GM12878 (cell line): ENCODE measurements at regions not wholly inside any gene's neighbourhood (a gene's known extent, or its start where the extent isn't known, plus 50 kb on each side); places are given as distances from the start of the nearest gene placed in this dataset.

Source experiments
- ATAC-seq: fragments of 200-7000 bp; cut with Tn5 transposase; 3 replicates; pipeline ENCODE4 v1.9.1; 2020; ENCODE audit warnings: mild to moderate bottlenecking, moderate library complexity
- BruUV-seq: library from RNA; stranded (reverse); fragments of 400-500 nt; replicated peaks from 2 replicates; lab custom pipeline; 2021; lab: Mats Ljungman, UMichigan
- CTCF ChIA-PET: fragments of 300-600 bp; sonication (Branson Sonifier 250); formaldehyde crosslinking; extraction: SDS; loops from one replicate; lab custom pipeline; 2021; ENCODE audit warnings: inconsistent platforms; lab: Yijun Ruan, JAX
- POLR2A ChIA-PET: fragments of 350-600 bp; formaldehyde crosslinking; extraction: SDS; loops from one replicate; lab custom pipeline; 2021; ENCODE audit warnings: inconsistent platforms; lab: Charles Lee
- RAD21 ChIA-PET: fragments of 300-600 bp; sonication (Branson Sonifier 250); formaldehyde crosslinking; loops from one replicate; lab custom pipeline; 2023; ENCODE audit warnings: antibody characterized with exemption; ENCODE audit not compliant: unreplicated experiment; lab: Charles Lee
- SMC1A ChIA-PET: fragments of 300-600 bp; sonication (Branson Sonifier 250); formaldehyde crosslinking; loops from one replicate; lab custom pipeline; 2023; ENCODE audit not compliant: unreplicated experiment, uncharacterized antibody; lab: Charles Lee
- DNase-seq: peaks from one replicate; pipeline ENCODE4 v3.0.0-alpha.2; 2011; ENCODE audit warnings: low read depth, low spot score
- FAIRE-seq: peaks from 3 replicates; lab custom pipeline; 2011; peaks lifted over from hg19 to GRCh38; lab: Jason Lieb, UNC
- H2AFZ ChIP-seq: 2 replicates; pipeline ENCODE4 v1.6.0; 2011; ENCODE audit warnings: low read depth, low read length, control low read depth; ENCODE audit not compliant: control insufficient read depth
- H3K27ac ChIP-seq: 2 replicates; pipeline ENCODE4 v1.5.1; 2011; ENCODE audit warnings: control low read depth; ENCODE audit not compliant: control insufficient read depth, insufficient read depth
- H3K27me3 ChIP-seq, 2 experiments: replicated peaks in 1 of 2; 2 replicates each; pipeline versions ENCODE4 v1.6.0 to v1.6.1; 2011; ENCODE audit warnings: low read length in 1 of 2; ENCODE audit not compliant: control insufficient read depth in 2 of 2, insufficient read depth in 2 of 2
- H3K36me3 ChIP-seq, 2 experiments: 2 replicates each; pipeline ENCODE4 v1.5.1; 2011; ENCODE audit warnings: low read length in 1 of 2; ENCODE audit not compliant: control insufficient read depth in 2 of 2, insufficient read depth in 2 of 2
- H3K4me1 ChIP-seq: 2 replicates; pipeline ENCODE4 v1.6.1; 2011; ENCODE audit warnings: mild to moderate bottlenecking, low read length, moderate library complexity, mixed read lengths; ENCODE audit not compliant: control insufficient read depth, insufficient read depth
- H3K4me2 ChIP-seq: 2 replicates; pipeline ENCODE4 v1.6.0; 2011; ENCODE audit warnings: control low read depth; ENCODE audit not compliant: control insufficient read depth, insufficient read depth
- H3K4me3 ChIP-seq: fragments of 200-600 bp; sonication (generic); 2 replicates; pipeline ENCODE4 v1.5.1; 2016
- H3K79me2 ChIP-seq: 2 replicates; pipeline ENCODE4 v1.6.0; 2011; ENCODE audit warnings: low read length; ENCODE audit not compliant: control insufficient read depth, insufficient read depth
- H3K9ac ChIP-seq: 2 replicates; pipeline ENCODE4 v1.8.0; 2011; ENCODE audit warnings: low read length, control low read depth, mixed read lengths; ENCODE audit not compliant: control insufficient read depth, insufficient read depth
- H3K9me3 ChIP-seq: replicated peaks from 3 replicates; pipeline ENCODE4 v1.5.1; 2011; ENCODE audit warnings: mild to moderate bottlenecking, low read length; ENCODE audit not compliant: control insufficient read depth, insufficient read depth
- H4K20me1 ChIP-seq: 2 replicates; pipeline ENCODE4 v1.6.0; 2011; ENCODE audit not compliant: control insufficient read depth, insufficient read depth
- CHD4 ChIP-seq: fragments of 200-600 bp; sonication (generic); IDR thresholded peaks from 2 replicates; pipeline ENCODE4 v1.6.1; 2016; ENCODE audit warnings: mild to moderate bottlenecking
- CREM ChIP-seq: IDR thresholded peaks from 2 replicates; pipeline ENCODE4 v1.6.1; 2014; ENCODE audit warnings: antibody characterized with exemption, low read depth
- HDAC2 ChIP-seq: fragments of 200-600 bp; sonication (generic); IDR thresholded peaks from 2 replicates; pipeline ENCODE4 v1.6.1; 2017
- MTA3 ChIP-seq: IDR thresholded peaks from 2 replicates; pipeline ENCODE4 v1.6.1; 2012; ENCODE audit warnings: low read length, inconsistent platforms, borderline replicate concordance
- MYC ChIP-seq: IDR thresholded peaks from 2 replicates; pipeline ENCODE4 v1.6.1; 2011; ENCODE audit warnings: mild to moderate bottlenecking, low read length, moderate library complexity, inconsistent platforms; ENCODE audit not compliant: insufficient read depth, insufficient replicate concordance, insufficient read length, severe bottlenecking
- NFYB ChIP-seq: IDR thresholded peaks from 2 replicates; pipeline ENCODE4 v1.6.1; 2011; ENCODE audit warnings: low read depth, mild to moderate bottlenecking, low read length, improper control_type of control experiment, moderate library complexity; ENCODE audit not compliant: insufficient read depth
- PKNOX1 ChIP-seq: fragments of 450-650 bp; IDR thresholded peaks from 2 replicates; pipeline ENCODE4 v1.6.1; 2016; ENCODE audit warnings: mild to moderate bottlenecking
- SMC3 ChIP-seq: IDR thresholded peaks from 2 replicates; pipeline ENCODE4 v1.6.1; 2011; ENCODE audit warnings: low read length, improper control_type of control experiment, borderline replicate concordance
- SPI1 ChIP-seq: IDR thresholded peaks from 2 replicates; pipeline ENCODE4 v1.6.1; 2011; ENCODE audit warnings: low read depth, mild to moderate bottlenecking, low read length, moderate library complexity, borderline replicate concordance; ENCODE audit not compliant: insufficient read depth
- WGBS: methylation state at CpG from one replicate; pipeline ENCODE4 v1.1.6; 2016; ENCODE audit warnings: low lambda C conversion rate; ENCODE audit not compliant: insufficient replicate concordance, insufficient coverage; ENCODE audit errors: missing lambda C conversion rate; 5-methylcytosine and 5-hydroxymethylcytosine counted together
- in situ Hi-C: fragments of 300-500 bp; cut with MboI; formaldehyde crosslinking; loops from 9 replicates; pipeline ENCODE4 v1.14.3; 2018; ENCODE audit warnings: mixed read lengths
- intact Hi-C: fragments of 100-400 bp; cut with micrococcal nuclease; formaldehyde crosslinking; loops from one replicate; pipeline ENCODE4 v1.14.2; 2022; ENCODE audit not compliant: unreplicated experiment
- TF ChIP-seq, protein P1 (sequence below): fragments of 450-650 bp; formaldehyde crosslinking; IDR thresholded peaks from 2 replicates; pipeline ENCODE4 v1.4.0; 2020; ENCODE audit warnings: mild to moderate bottlenecking, moderate library complexity
- TF ChIP-seq, protein P2 (sequence below): IDR thresholded peaks from 2 replicates; pipeline ENCODE4 v1.6.1; 2011; ENCODE audit warnings: low read depth, mild to moderate bottlenecking, low read length, moderate library complexity, borderline replicate concordance; ENCODE audit errors: extremely low read depth
- TF ChIP-seq, protein P3 (sequence below): fragments of 450-650 bp; IDR thresholded peaks from 2 replicates; pipeline ENCODE4 v1.6.1; 2017; ENCODE audit warnings: borderline replicate concordance

DNA sequence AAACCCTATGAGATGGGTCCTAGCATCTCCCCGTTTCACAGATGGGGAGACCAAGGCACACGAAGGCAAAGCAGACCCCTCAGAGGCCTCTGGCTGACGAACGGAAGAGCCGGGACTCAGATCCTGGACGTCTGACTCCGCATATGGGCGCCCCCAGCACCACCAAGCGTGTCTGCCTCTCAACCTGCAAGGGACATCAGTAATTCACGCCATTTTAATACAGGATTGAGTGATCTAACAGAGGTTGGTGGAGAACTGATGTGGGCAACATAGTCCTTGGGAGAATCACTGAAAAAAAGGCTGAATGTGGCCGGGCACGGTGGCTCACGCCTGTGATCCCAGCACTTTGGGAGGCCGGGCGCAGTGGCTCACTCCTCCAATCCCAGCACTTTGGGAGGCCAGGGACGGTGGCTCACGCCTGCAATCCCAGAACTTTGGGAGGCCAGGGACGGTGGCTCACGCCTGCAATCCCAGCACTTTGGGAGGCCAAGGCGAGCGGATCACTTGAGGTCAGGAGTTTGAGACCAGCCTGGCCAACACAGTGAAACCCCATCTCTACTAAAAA lies 206.6 kb downstream of the DLL1 start (continued):
- TF ChIP-seq, protein P1, sequence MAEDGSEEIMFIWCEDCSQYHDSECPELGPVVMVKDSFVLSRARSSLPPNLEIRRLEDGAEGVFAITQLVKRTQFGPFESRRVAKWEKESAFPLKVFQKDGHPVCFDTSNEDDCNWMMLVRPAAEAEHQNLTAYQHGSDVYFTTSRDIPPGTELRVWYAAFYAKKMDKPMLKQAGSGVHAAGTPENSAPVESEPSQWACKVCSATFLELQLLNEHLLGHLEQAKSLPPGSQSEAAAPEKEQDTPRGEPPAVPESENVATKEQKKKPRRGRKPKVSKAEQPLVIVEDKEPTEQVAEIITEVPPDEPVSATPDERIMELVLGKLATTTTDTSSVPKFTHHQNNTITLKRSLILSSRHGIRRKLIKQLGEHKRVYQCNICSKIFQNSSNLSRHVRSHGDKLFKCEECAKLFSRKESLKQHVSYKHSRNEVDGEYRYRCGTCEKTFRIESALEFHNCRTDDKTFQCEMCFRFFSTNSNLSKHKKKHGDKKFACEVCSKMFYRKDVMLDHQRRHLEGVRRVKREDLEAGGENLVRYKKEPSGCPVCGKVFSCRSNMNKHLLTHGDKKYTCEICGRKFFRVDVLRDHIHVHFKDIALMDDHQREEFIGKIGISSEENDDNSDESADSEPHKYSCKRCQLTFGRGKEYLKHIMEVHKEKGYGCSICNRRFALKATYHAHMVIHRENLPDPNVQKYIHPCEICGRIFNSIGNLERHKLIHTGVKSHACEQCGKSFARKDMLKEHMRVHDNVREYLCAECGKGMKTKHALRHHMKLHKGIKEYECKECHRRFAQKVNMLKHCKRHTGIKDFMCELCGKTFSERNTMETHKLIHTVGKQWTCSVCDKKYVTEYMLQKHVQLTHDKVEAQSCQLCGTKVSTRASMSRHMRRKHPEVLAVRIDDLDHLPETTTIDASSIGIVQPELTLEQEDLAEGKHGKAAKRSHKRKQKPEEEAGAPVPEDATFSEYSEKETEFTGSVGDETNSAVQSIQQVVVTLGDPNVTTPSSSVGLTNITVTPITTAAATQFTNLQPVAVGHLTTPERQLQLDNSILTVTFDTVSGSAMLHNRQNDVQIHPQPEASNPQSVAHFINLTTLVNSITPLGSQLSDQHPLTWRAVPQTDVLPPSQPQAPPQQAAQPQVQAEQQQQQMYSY (CRISPR knock-in tag), result no peak
- TF ChIP-seq SMC3, result no peak
- TF ChIP-seq HDAC2, result no peak

- in situ Hi-C loops, result no loop called here
- Histone ChIP-seq H3K4me2 (no peak overlapping the region), H3K4me1 (peaks cover 6% of the 10 kb centered on the region), H3K79me2 (no peaks in the 10 kb centered on the region), H3K27ac (no peak overlapping the region), H3K27me3 (no peaks in the 10 kb centered on the region), H4K20me1 (no peaks in the 10 kb centered on the region), H2AFZ (no peak overlapping the region), H3K9ac (no peak overlapping the region), H3K4me3 (no peak overlapping the region), H3K9me3 (no peaks in the 10 kb centered on the region; the same call in 2 of the 3 replicates), H3K36me3 (no peaks in the 10 kb centered on the region)
- RAD21 ChIA-PET, result no interaction called here
- intact Hi-C loops, result no loop called here
- no peak for ATAC-seq
- BruUV-seq, result no TSS peak
- CTCF ChIA-PET, result no interaction called here
- FAIRE-seq, result no peak
- TF ChIP-seq, protein P2, sequence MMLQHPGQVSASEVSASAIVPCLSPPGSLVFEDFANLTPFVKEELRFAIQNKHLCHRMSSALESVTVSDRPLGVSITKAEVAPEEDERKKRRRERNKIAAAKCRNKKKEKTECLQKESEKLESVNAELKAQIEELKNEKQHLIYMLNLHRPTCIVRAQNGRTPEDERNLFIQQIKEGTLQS, result no peak
- TF ChIP-seq CREM (no peak), MYC (no peak), MTA3 (no peak), NFYB (no peak), SPI1 (no peak), HDAC2 (no peak), PKNOX1 (no peak), CHD4 (no peak)
- TF ChIP-seq, protein P3, sequence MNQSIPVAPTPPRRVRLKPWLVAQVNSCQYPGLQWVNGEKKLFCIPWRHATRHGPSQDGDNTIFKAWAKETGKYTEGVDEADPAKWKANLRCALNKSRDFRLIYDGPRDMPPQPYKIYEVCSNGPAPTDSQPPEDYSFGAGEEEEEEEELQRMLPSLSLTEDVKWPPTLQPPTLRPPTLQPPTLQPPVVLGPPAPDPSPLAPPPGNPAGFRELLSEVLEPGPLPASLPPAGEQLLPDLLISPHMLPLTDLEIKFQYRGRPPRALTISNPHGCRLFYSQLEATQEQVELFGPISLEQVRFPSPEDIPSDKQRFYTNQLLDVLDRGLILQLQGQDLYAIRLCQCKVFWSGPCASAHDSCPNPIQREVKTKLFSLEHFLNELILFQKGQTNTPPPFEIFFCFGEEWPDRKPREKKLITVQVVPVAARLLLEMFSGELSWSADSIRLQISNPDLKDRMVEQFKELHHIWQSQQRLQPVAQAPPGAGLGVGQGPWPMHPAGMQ, result no peak
- POLR2A ChIA-PET, result no interaction called here
- SMC1A ChIA-PET, result no interaction called here
- no peak for DNase-seq
- WGBS, result 74% methylated on average over 33 of the region's 33 CpGs
Measured at GRCh38 chr6:170083236-170084051, 207.4 kb downstream of the DLL1 start.
